Activated naive CD8-positive, alpha-beta T cell treated with anti-CD3 and anti-CD28 coated beads, Interleukin-2, amount 50 U/mL, for 24 hours (primary cell): ENCODE measurements at regions not wholly inside any gene's neighbourhood (a gene's known extent, or its start where the extent isn't known, plus 50 kb on each side); places are given as distances from the start of the nearest gene placed in this dataset.

Experiments used
- ATAC-seq: fragments of 150-1000 bp; cut with Tn5 transposase; one replicate; pipeline ENCODE4 v1.10.0; 2021
- DNase-seq: peaks from one replicate; pipeline ENCODE4 v3.0.0; 2021
- H3K27ac Mint-ChIP-seq: one replicate; pipeline ENCODE4 v1.8.0; 2021; ENCODE audit warnings: mild to moderate bottlenecking, mixed read lengths
- H3K27me3 Mint-ChIP-seq: one replicate; pipeline ENCODE4 v1.8.0; 2021; ENCODE audit warnings: mixed read lengths
- H3K36me3 Mint-ChIP-seq: one replicate; pipeline ENCODE4 v1.8.0; 2021; ENCODE audit warnings: low read depth, mixed read lengths
- H3K4me1 Mint-ChIP-seq: one replicate; pipeline ENCODE4 v1.8.0; 2021; ENCODE audit warnings: mixed read lengths
- H3K4me3 Mint-ChIP-seq: one replicate; pipeline ENCODE4 v1.8.0; 2021; ENCODE audit warnings: mild to moderate bottlenecking, moderate library complexity, mixed read lengths
- H3K9me3 Mint-ChIP-seq: one replicate; pipeline ENCODE4 v1.8.0; 2021; ENCODE audit warnings: mixed read lengths

GRCh38 chr3:20798666-20799065, 612.7 kb upstream of the SGO1 start:
- H3K4me1 Mint-ChIP-seq, result no peaks in the 10 kb centered on the region
- ATAC-seq (no peak), DNase-seq (no peak)
- no peak overlapping the region for H3K4me3 Mint-ChIP-seq
- no peak overlapping the region for H3K27ac Mint-ChIP-seq
- peaks cover 30% of the 10 kb centered on the region for H3K9me3 Mint-ChIP-seq
- H3K36me3 Mint-ChIP-seq, result no peaks in the 10 kb centered on the region
- H3K27me3 Mint-ChIP-seq, result no peaks in the 10 kb centered on the region

GRCh38 chr3:20787005-20787404, 601.0 kb upstream of the SGO1 start:
- DNase-seq (no peak), ATAC-seq (no peak)
- Mint-ChIP-seq H3K27ac (no peak overlapping the region), H3K4me3 (no peak overlapping the region), H3K27me3 (no peaks in the 10 kb centered on the region), H3K4me1 (no peaks in the 10 kb centered on the region), H3K9me3 (peaks cover 50% of the 10 kb centered on the region), H3K36me3 (no peaks in the 10 kb centered on the region)

- Mint-ChIP-seq H3K4me1 (no peaks in the 10 kb centered on the region), H3K4me3 (no peak overlapping the region), H3K27me3 (no peaks in the 10 kb centered on the region), H3K9me3 (peaks cover 38% of the 10 kb centered on the region), H3K27ac (no peak overlapping the region), H3K36me3 (peaks cover 1% of the 10 kb centered on the region)
- DNase-seq, result no peak
- no peak for ATAC-seq
These were observed 590.7 kb upstream of the SGO1 start for GRCh38 chr3:20776692-20777091.

GRCh38 chr3:20776286-20776685, 590.3 kb upstream of the SGO1 start:
- Mint-ChIP-seq H3K36me3 (peaks cover 1% of the 10 kb centered on the region), H3K27me3 (no peaks in the 10 kb centered on the region), H3K4me1 (no peaks in the 10 kb centered on the region), H3K27ac (no peak overlapping the region), H3K9me3 (peaks cover 37% of the 10 kb centered on the region), H3K4me3 (no peak overlapping the region)
- no peak for DNase-seq
- no peak for ATAC-seq

- Mint-ChIP-seq H3K27ac (no peak overlapping the region), H3K4me3 (no peak overlapping the region), H3K36me3 (no peaks in the 10 kb centered on the region), H3K27me3 (no peaks in the 10 kb centered on the region), H3K4me1 (no peaks in the 10 kb centered on the region), H3K9me3 (peaks cover 44% of the 10 kb centered on the region)
- DNase-seq (no peak), ATAC-seq (no peak)
These were observed 587.4 kb upstream of the SGO1 start for GRCh38 chr3:20773320-20773984.

GRCh38 chr3:20772869-20773268, 586.9 kb upstream of the SGO1 start:
- Mint-ChIP-seq H3K9me3 (peaks cover 43% of the 10 kb centered on the region), H3K36me3 (no peaks in the 10 kb centered on the region), H3K27me3 (no peaks in the 10 kb centered on the region), H3K4me3 (no peak overlapping the region), H3K27ac (no peak overlapping the region), H3K4me1 (no peaks in the 10 kb centered on the region)
- no peak for ATAC-seq
- DNase-seq, result no peak

GRCh38 chr3:20769430-20769829, 583.4 kb upstream of the SGO1 start:
- Mint-ChIP-seq H3K27ac (no peak overlapping the region), H3K27me3 (no peaks in the 10 kb centered on the region), H3K4me3 (no peak overlapping the region), H3K36me3 (no peaks in the 10 kb centered on the region), H3K9me3 (peaks cover 41% of the 10 kb centered on the region), H3K4me1 (no peaks in the 10 kb centered on the region)
- ATAC-seq, result no peak
- DNase-seq, result no peak

GRCh38 chr3:20760981-20761380, 575.0 kb upstream of the SGO1 start:
- no peaks in the 10 kb centered on the region for H3K36me3 Mint-ChIP-seq
- peaks cover 32% of the 10 kb centered on the region for H3K9me3 Mint-ChIP-seq
- H3K27me3 Mint-ChIP-seq, result no peaks in the 10 kb centered on the region
- ATAC-seq, result no peak
- no peak overlapping the region for H3K4me3 Mint-ChIP-seq
- H3K4me1 Mint-ChIP-seq, result no peaks in the 10 kb centered on the region
- no peak for DNase-seq
- no peak overlapping the region for H3K27ac Mint-ChIP-seq

GRCh38 chr3:20752416-20752815, 566.4 kb upstream of the SGO1 start:
- Mint-ChIP-seq H3K4me3 (no peak overlapping the region), H3K27ac (no peak overlapping the region), H3K27me3 (no peaks in the 10 kb centered on the region), H3K36me3 (no peaks in the 10 kb centered on the region), H3K4me1 (no peaks in the 10 kb centered on the region), H3K9me3 (peaks cover 29% of the 10 kb centered on the region)
- no peak for DNase-seq
- ATAC-seq, result no peak

- Mint-ChIP-seq H3K27me3 (no peaks in the 10 kb centered on the region), H3K9me3 (peaks cover 33% of the 10 kb centered on the region), H3K4me1 (no peaks in the 10 kb centered on the region), H3K36me3 (no peaks in the 10 kb centered on the region), H3K4me3 (no peak overlapping the region), H3K27ac (no peak overlapping the region)
- no peak for DNase-seq
- ATAC-seq, result no peak
These were observed 565.3 kb upstream of the SGO1 start for GRCh38 chr3:20751296-20751695.

GRCh38 chr3:20747741-20748140, 561.7 kb upstream of the SGO1 start:
- ATAC-seq (no peak), DNase-seq (no peak)
- Mint-ChIP-seq H3K4me1 (no peaks in the 10 kb centered on the region), H3K9me3 (peaks cover 25% of the 10 kb centered on the region), H3K36me3 (no peaks in the 10 kb centered on the region), H3K27ac (no peak overlapping the region), H3K4me3 (no peak overlapping the region), H3K27me3 (no peaks in the 10 kb centered on the region)

GRCh38 chr3:20743553-20744321, 557.7 kb upstream of the SGO1 start:
- peaks cover 17% of the 10 kb centered on the region for H3K9me3 Mint-ChIP-seq
- no peaks in the 10 kb centered on the region for H3K27me3 Mint-ChIP-seq
- no peak overlapping the region for H3K4me3 Mint-ChIP-seq
- DNase-seq (no peak), ATAC-seq (no peak)
- H3K4me1 Mint-ChIP-seq, result no peaks in the 10 kb centered on the region
- H3K36me3 Mint-ChIP-seq, result no peaks in the 10 kb centered on the region
- no peak overlapping the region for H3K27ac Mint-ChIP-seq

GRCh38 chr3:20742903-20743552, 557.0 kb upstream of the SGO1 start:
- no peaks in the 10 kb centered on the region for H3K36me3 Mint-ChIP-seq
- H3K27me3 Mint-ChIP-seq, result no peaks in the 10 kb centered on the region
- no peak for DNase-seq
- no peak overlapping the region for H3K4me3 Mint-ChIP-seq
- H3K4me1 Mint-ChIP-seq, result no peaks in the 10 kb centered on the region
- no peak for ATAC-seq
- no peak overlapping the region for H3K27ac Mint-ChIP-seq
- peaks cover 18% of the 10 kb centered on the region for H3K9me3 Mint-ChIP-seq

- no peaks in the 10 kb centered on the region for H3K27me3 Mint-ChIP-seq
- H3K4me1 Mint-ChIP-seq, result no peaks in the 10 kb centered on the region
- DNase-seq (no peak), ATAC-seq (no peak)
- H3K36me3 Mint-ChIP-seq, result no peaks in the 10 kb centered on the region
- H3K4me3 Mint-ChIP-seq, result no peak overlapping the region
- no peak overlapping the region for H3K27ac Mint-ChIP-seq
- H3K9me3 Mint-ChIP-seq, result peaks cover 10% of the 10 kb centered on the region
These were observed 555.4 kb upstream of the SGO1 start for GRCh38 chr3:20741381-20741780.

- Mint-ChIP-seq H3K4me1 (no peaks in the 10 kb centered on the region), H3K9me3 (peaks cover 8% of the 10 kb centered on the region), H3K36me3 (no peaks in the 10 kb centered on the region), H3K4me3 (no peak overlapping the region), H3K27me3 (no peaks in the 10 kb centered on the region), H3K27ac (no peak overlapping the region)
- ATAC-seq (no peak), DNase-seq (no peak)
These were observed 553.8 kb upstream of the SGO1 start for GRCh38 chr3:20739814-20740213.
